ENCODE measurements at regions not wholly inside any gene's neighbourhood (a gene's known extent, or its start where the extent isn't known, plus 50 kb on each side); places are given as distances from the start of the nearest gene placed in this dataset.
"Not testable (repeated sequence)": the region's sequence is repeated elsewhere in the genome, so short reads cannot be mapped to it uniquely, and the experiment has no call there.

GRCh38 chr21:5013455-5014304, 5507.7 kb upstream of the TPTE start:
- not testable (repeated sequence) for DNase-seq (ENCODE audit: low read depth); H3K4me3 ChIP-seq (ENCODE audit: low read depth, low read length)

GRCh38 chr21:5015187-5015586, 5506.2 kb upstream of the TPTE start:
- DNase-seq (ENCODE audit: low read depth); H3K4me3 ChIP-seq (ENCODE audit: low read depth, low read length): not testable (repeated sequence)

GRCh38 chr21:5019120-5019519, 5502.3 kb upstream of the TPTE start:
- H3K4me3 ChIP-seq (ENCODE audit: low read depth, low read length); DNase-seq (ENCODE audit: low read depth): not testable (repeated sequence)

- not testable (repeated sequence) for H3K4me3 ChIP-seq (ENCODE audit: low read depth, low read length); DNase-seq (ENCODE audit: low read depth)
Measured at GRCh38 chr21:5021815-5022214, 5499.6 kb upstream of the TPTE start.

- DNase-seq (ENCODE audit: low read depth); H3K4me3 ChIP-seq (ENCODE audit: low read depth, low read length): not testable (repeated sequence)
Measured at GRCh38 chr21:5022254-5022653, 5499.1 kb upstream of the TPTE start.

- H3K4me3 ChIP-seq (ENCODE audit: low read depth, low read length); DNase-seq (ENCODE audit: low read depth): not testable (repeated sequence)
Measured at GRCh38 chr21:5022748-5023147, 5498.6 kb upstream of the TPTE start.

- H3K4me3 ChIP-seq (ENCODE audit: low read depth, low read length); DNase-seq (ENCODE audit: low read depth): not testable (repeated sequence)
Measured at GRCh38 chr21:5035147-5035546, 5486.2 kb upstream of the TPTE start.

GRCh38 chr21:5035587-5035986, 5485.8 kb upstream of the TPTE start:
- not testable (repeated sequence) for DNase-seq (ENCODE audit: low read depth); H3K4me3 ChIP-seq (ENCODE audit: low read depth, low read length)

GRCh38 chr21:5037606-5038331, 5483.6 kb upstream of the TPTE start:
- DNase-seq (ENCODE audit: low read depth); H3K4me3 ChIP-seq (ENCODE audit: low read depth, low read length): not testable (repeated sequence)

- not testable (repeated sequence) for H3K4me3 ChIP-seq (ENCODE audit: low read depth, low read length); DNase-seq (ENCODE audit: low read depth)
Measured at GRCh38 chr21:5039926-5040325, 5481.5 kb upstream of the TPTE start.

GRCh38 chr21:5042583-5042982, 5478.8 kb upstream of the TPTE start:
- not testable (repeated sequence) for H3K4me3 ChIP-seq (ENCODE audit: low read depth, low read length)

GRCh38 chr21:5044812-5045211, 5476.6 kb upstream of the TPTE start:
- H3K4me3 ChIP-seq (ENCODE audit: low read depth, low read length); DNase-seq (ENCODE audit: low read depth): not testable (repeated sequence)

More at GRCh38 chr21:5042583-5042982, 5478.8 kb upstream of the TPTE start:
- DNase-seq (ENCODE audit: low read depth), result not testable (repeated sequence)

- DNase-seq (ENCODE audit: low read depth); H3K4me3 ChIP-seq (ENCODE audit: low read depth, low read length): not testable (repeated sequence)
Measured at GRCh38 chr21:5051303-5052018, 5469.9 kb upstream of the TPTE start.

GRCh38 chr21:5055027-5055754, 5466.2 kb upstream of the TPTE start:
- DNase-seq (ENCODE audit: low read depth), result not testable (repeated sequence)

GRCh38 chr21:5055996-5056962, 5465.1 kb upstream of the TPTE start:
- not testable (repeated sequence) for H3K4me3 ChIP-seq (ENCODE audit: low read depth, low read length); DNase-seq (ENCODE audit: low read depth)

More at GRCh38 chr21:5055027-5055754, 5466.2 kb upstream of the TPTE start:
- H3K4me3 ChIP-seq (ENCODE audit: low read depth, low read length), result not testable (repeated sequence)

GRCh38 chr21:5057077-5057476, 5464.3 kb upstream of the TPTE start:
- not testable (repeated sequence) for DNase-seq (ENCODE audit: low read depth)

GRCh38 chr21:5060364-5061083, 5460.9 kb upstream of the TPTE start:
- DNase-seq (ENCODE audit: low read depth); H3K4me3 ChIP-seq (ENCODE audit: low read depth, low read length): not testable (repeated sequence)

More at GRCh38 chr21:5057077-5057476, 5464.3 kb upstream of the TPTE start:
- not testable (repeated sequence) for H3K4me3 ChIP-seq (ENCODE audit: low read depth, low read length)

Measured in choroid plexus epithelial cell (primary cell).